ENCODE measurements at regions not wholly inside any gene's neighbourhood (a gene's known extent, or its start where the extent isn't known, plus 50 kb on each side); places are given as distances from the start of the nearest gene placed in this dataset.

- DNase-seq: no peak
Measured at GRCh38 chr15:97126553-97127233, 796.2 kb downstream of the NR2F2 start.

GRCh38 chr15:97129674-97130073, 799.2 kb downstream of the NR2F2 start:
- no peak for DNase-seq

GRCh38 chr15:97140216-97140615, 809.7 kb downstream of the NR2F2 start:
- no peak for DNase-seq

- no peak for DNase-seq
Measured at GRCh38 chr15:97141360-97141759, 810.9 kb downstream of the NR2F2 start.

- DNase-seq: no peak
Measured at GRCh38 chr15:97141871-97142270, 811.4 kb downstream of the NR2F2 start.

GRCh38 chr15:97143592-97144376, 813.3 kb downstream of the NR2F2 start:
- no peak for DNase-seq

GRCh38 chr15:97144377-97144711, 813.8 kb downstream of the NR2F2 start:
- DNase-seq: no peak

- no peak for DNase-seq
Measured at GRCh38 chr15:97146929-97147870, 813.3 kb upstream of the ARRDC4 start.

- DNase-seq: no peak
Measured at GRCh38 chr15:97153356-97153965, 807.0 kb upstream of the ARRDC4 start.

GRCh38 chr15:97156739-97157265, 803.7 kb upstream of the ARRDC4 start:
- no peak for DNase-seq

- DNase-seq: no peak
Measured at GRCh38 chr15:97162805-97163495, 797.6 kb upstream of the ARRDC4 start.

GRCh38 chr15:97165205-97165604, 795.3 kb upstream of the ARRDC4 start:
- DNase-seq: no peak

GRCh38 chr15:97168704-97169475, 791.6 kb upstream of the ARRDC4 start:
- DNase-seq: peak; percentile 97

- no peak for DNase-seq
Measured at GRCh38 chr15:97171556-97171955, 788.9 kb upstream of the ARRDC4 start.

GRCh38 chr15:97174886-97175540, 785.5 kb upstream of the ARRDC4 start:
- DNase-seq: no peak

- no peak for DNase-seq
Measured at GRCh38 chr15:97177151-97177577, 783.3 kb upstream of the ARRDC4 start.

GRCh38 chr15:97182581-97182980, 777.9 kb upstream of the ARRDC4 start:
- DNase-seq: no peak

- no peak for DNase-seq
Measured at GRCh38 chr15:97189162-97189780, 771.2 kb upstream of the ARRDC4 start.

- no peak for DNase-seq
Measured at GRCh38 chr15:97194750-97195149, 765.8 kb upstream of the ARRDC4 start.

Measured in NCI-H187 treated with DMSO at 0.1 percent for 48 hours (cell line).